Stimulated activated CD4-positive, alpha-beta T cell treated with anti-CD3 and anti-CD28 coated beads, Interleukin-15, amount 100 ng/mL, for 48 hours (primary cell): ENCODE measurements at regions not wholly inside any gene's neighbourhood (a gene's known extent, or its start where the extent isn't known, plus 50 kb on each side); places are given as distances from the start of the nearest gene placed in this dataset.
A peak's percentile ranks its signal among the peaks of the same experiment; 100 is the strongest.

Experiments
- DNase-seq, 2 donors: peaks; one replicate each; pipeline ENCODE4 v3.0.0-alpha.2; 2020; ENCODE audit warnings: low read depth in 2 of 2

DNA sequence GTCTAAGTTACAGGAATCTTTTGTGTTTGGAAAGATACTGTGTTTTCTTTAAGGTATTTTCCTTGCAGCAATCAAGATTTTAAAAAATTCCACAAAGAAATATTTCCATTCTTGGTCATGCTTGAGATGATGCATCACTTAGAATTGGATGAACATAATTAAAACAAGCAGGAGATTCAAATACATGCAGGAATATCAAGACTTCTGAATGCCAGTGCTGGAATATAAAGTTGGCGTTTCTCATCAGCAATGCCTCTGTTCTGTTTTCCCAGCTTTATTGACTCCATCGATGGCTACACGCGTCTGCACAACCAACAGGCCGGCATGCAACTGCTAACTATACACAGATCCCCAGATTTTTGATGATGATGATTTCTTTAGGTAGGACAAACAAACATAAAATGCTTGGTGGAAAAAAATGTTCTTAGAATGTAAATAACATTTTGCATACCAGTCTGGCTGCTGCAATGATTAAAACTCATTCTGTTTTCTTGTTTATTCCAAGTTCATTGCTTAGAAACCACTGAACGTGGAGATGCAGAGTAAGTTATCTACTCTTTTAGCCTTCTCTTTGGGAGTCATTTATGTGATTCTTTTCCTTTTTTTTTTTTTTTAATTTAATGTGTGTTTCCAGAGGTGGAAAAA, 91.3 kb upstream of the FAM171A1 start:
- DNase-seq: no peak

DNA sequence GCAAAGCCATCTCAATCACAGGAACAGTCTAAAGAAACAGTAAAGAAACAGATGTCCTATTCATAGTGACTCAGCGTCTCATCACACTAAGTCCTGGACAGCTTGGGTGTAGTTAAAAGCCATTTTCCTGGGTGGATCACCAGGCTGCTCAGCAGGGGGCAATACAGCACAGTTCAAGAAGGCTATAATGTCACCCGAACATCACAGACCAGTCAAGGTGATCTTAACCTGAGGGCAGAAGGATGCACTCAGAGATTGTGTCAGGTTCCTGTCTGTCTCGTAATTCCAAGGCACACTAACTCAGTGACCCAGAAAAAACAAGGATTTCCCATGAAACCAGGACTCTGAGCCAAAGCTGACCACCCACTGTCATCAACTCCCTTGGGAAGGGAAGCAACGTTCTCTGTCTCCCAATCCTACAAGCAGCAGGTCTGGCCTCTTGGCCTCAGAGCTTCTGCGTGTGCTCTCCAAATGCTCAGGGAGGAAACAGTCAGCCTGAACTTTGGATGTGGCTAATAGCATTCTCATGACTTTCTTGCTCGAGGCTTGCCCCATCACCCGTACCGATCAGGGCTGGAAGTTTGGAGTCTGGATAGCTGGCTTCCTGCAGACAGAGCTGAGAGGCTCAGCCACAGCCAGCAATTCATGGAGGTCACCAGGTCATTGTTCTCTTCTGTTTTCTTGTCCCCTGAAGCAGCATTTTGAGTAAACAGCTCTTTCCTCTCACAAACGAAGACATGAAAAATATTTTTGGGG, 90.4 kb upstream of the FAM171A1 start:
- DNase-seq: no peak

DNA sequence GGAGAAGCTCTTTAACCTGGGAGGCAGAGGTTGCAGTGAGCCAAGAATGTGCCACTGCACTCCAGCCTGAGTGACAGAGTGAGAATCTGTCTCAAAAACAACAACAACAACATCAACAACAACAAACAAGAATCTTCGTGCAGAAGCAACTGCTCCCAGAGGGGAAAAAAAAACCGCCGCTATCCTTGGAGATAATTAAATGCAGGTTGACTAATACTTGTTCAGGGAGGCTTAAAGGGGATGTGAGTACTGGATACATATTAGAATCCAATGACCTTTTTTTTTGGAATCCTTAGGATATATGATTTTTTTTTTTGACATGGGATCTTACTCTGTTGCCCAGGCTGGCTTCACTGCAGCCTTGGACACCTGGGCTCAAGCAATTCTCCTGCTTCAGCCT, 89.6 kb upstream of the FAM171A1 start:
- no peak for DNase-seq

DNA sequence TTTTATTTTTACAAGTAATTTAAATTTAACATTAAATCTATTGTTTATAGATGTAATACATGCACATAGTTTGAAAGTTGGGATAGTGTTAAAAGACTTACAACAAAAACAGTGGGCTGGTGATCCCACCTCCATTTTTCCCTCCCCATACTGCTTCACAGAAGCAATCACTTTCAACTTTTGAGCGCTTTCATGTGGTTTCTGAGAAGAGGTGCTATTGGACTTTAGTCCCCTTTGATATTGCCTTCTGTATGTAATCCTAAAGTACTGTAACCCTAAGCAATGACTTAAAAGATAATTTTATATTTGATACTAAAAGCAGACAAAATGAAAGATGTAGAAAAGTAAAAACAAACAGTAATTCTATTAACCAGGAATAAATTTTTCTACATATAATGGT, 88.1 kb upstream of the FAM171A1 start:
- no peak for DNase-seq

DNA sequence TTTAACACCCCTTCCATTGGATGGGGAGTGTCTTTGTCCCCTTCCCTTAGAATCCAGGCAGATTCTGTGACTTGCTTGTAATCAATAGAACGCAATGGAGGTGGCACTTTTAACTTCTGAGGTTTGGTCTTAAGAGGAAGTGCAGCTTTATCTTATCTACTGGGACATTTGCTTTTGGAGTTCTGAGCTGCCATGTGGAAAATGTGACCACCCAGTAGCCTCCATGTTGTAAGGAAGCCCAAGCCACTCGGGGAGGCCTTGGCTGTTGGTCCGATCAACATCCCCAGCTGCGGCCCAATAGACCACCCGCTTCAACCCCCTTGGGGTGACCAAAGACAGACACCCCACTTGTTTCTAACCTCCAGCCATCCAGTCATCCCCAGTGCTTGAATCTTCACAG, 86.3 kb upstream of the FAM171A1 start:
- no peak for DNase-seq

DNA sequence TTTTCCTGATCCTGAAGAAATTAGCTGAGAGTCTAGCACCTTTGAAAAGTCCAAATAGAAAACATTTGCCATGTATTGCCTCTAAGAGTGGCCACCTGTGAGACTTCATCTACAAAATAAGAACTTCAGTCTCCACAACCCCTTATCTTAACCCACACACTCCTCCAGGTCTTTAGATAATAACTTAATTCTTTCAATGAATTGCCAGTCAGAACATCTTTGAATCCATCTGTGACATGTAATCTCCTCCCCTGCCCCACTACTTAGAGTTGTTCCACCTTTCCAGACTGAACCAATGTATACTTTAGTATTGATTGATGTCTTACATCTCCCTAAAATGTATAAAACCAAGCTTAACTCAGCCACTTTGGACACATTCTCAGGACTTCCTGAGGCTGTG, 84.4 kb upstream of the FAM171A1 start:
- DNase-seq: no peak

DNA sequence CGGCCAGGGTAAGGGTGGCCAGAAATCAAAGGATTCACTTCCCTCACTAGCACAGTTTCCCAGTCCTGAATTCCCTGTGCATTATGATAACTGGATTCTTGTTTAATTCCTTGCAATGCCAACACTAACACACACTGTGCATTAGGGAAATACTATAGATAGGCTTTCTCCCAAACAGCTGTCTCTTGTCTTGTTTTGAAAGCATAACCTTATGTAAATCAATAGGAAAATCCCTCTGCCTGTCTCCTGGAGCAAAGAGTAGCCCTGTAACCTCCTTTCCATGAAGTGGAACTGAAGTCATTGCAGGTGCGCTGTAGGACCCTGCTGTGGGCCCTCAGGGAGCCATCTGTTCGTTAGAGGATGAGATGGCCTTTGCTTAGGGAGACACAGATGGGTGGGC, 82.8 kb upstream of the FAM171A1 start:
- no peak for DNase-seq

DNA sequence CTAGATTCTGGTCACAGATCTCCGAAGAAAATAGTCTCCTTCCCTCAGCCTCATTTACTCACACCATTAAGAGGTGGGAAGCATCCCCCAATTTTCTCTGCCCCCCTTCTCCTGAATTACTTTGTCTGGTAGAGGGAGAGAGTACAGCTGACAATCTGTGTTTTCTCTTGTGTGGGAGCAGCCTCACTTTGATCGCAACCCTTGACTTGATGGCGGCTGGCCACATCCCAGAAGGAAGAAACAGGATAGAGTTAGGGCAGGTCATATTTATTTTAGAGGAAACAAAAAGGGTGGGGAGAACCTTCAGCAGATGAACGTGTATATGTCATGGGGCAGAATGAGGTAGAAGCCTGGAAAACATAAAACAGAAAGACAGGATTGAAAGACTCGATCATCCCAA, 82.4 kb upstream of the FAM171A1 start:
- no peak for DNase-seq

DNA sequence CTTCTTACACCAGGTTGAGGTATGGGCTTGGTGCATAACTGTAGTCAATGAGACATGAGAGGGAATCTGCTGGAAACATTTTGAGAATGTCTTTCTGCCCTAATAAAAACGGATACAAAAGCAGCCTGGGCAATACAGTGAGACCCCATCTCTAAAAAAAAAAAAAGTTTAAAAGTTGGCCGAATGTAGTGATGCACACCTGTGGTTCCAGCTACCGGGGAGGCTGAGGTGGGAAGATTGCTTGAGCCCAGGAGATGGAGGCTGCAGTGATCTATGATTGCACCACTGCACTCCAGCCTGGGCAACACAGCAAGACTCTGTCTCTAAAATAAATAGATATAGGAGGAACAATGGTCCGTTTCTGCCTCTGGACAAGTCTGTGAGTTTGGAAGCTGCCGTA, 81.5 kb upstream of the FAM171A1 start:
- DNase-seq: no peak

DNA sequence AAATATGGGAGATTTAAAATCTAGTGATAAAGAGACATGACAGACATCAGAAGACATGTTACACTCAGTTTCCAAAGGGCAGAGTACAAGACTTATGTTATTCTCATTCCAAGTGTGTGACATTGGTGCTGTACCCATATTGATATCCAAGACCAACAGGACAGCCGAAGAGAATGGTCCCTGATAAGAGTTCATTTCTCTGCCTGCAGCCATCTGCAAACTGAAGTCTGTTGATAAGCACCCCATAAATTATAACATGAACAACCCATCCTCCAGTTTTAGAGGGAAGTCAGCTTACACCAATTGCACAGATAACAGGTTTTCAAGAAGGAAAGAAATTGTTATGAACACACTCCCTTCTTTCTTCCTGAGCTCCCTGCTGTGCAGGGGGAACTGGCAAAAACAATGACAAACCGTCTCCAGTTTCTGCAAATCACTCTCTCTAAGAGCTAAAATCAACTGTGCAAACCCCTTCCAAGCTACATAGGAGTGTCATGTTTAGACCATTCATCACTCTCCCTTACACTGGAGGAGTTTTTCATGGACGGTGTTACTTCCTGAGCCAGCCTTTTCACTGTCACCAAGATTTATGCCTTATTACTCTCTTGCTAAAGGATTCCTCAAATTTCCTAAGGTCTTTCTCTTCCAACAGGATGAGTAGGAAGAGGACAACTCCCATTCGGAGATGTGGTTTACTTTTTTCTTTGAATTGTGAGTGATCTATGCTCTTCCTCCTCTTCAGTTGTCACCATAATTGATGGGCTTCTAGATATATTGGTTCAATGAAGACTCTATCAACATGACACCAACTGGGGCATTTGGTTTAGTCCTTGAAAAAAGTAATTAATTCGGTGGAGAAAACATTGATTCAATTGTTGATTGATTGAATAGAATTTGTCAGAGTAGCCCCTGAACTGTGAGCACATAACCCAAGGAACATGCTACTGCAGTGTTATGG, 80.3 kb upstream of the FAM171A1 start:
- DNase-seq: no peak

DNA sequence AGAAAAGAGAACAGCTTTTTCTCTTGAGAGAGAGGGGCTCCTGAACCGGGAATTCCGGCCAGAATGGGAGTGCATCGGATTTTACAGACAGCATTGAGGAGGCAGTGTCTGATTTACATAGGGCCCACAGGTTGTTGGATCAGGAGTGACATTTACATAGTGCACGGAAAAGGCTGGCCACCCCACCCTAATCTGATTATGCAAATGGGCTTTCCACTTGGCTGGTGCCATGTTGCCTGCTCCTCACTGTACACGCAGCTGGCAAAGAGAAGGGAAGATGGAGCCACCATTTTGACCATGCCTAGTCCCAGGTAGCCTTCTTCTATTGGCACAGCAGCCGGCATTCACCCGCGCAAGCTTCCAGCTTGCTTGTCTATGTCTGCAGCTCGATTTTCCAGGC, 77.5 kb upstream of the FAM171A1 start:
- no peak for DNase-seq

DNA sequence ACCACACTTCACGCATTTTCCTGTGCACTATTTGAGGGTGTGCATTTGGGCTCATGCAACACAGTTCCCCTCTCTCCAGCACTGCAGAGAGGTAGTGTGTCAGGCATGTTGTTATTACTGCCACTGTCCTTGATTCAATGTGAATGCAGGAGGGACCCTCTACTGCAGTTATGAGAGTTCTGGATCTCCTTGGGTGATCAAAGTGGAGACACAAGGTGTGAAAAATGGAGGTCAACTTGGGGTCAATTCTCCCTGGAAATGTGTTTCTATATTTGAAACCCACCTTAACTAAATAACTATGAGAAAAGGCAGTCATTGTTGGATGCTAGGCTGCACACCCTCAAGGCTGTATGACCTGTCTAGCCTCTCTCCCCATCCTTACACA, 73.9 kb upstream of the FAM171A1 start:
- DNase-seq: no peak

DNA sequence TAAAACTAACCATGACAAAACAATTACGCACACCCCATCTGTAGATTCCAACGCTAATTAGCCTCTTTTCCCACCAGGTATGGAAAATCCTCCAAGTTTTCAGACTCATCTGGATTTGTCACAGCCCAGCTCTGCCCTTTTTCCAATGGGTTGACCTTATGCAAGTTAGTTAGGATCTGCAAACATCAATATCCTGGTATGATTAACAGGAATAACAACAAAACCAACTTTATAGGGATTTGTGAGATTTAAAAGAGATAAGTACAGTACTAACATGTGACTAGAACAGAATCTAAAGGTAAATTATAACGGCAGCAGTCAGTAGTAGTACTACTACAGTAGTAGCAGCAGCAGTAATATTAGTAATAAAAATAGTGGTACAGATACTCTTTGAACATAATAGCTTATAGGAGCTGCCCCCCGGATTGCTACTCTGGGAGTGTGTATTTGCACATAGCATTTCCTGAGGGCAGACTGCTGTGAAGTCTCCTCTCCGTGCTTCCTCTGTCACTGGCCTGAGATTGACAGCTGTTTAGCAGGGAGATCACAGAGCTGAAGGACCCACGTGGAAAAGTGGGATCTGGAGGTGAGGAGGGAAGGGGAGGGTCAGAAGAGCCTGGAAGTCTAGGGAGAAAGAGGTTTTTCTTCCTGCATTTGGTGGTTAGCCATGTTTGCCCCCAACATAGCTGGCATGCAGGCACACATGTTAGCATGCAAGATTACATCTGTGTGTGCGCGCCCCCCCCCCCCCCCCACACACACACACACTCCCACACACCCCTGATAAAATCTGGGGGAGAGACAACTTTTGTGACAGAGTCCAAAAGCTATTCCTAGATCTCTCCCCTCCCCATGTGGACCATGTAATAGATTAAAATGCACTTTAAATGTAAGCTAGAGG, 73.3 kb upstream of the FAM171A1 start:
- no peak for DNase-seq

DNA sequence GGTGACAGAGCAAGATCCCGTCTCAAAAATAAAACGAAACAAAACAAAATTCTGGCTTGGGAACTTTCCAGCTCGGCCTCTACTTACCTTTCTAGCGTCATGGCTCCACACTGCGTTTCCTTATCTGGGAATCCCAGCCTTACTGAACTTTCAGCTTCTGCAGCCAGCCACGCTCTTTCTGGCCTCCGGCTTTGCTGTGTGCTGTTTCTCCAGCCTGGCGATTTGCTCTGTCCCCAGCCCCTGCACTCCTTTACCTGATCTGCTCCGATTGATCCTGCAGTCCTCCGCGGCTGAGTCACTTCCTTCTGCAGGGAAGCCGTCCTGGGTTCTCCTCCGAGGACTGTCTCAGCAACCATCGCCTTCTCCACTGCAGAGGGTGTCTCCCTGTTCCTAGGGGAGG, 71.0 kb upstream of the FAM171A1 start:
- no peak for DNase-seq

DNA sequence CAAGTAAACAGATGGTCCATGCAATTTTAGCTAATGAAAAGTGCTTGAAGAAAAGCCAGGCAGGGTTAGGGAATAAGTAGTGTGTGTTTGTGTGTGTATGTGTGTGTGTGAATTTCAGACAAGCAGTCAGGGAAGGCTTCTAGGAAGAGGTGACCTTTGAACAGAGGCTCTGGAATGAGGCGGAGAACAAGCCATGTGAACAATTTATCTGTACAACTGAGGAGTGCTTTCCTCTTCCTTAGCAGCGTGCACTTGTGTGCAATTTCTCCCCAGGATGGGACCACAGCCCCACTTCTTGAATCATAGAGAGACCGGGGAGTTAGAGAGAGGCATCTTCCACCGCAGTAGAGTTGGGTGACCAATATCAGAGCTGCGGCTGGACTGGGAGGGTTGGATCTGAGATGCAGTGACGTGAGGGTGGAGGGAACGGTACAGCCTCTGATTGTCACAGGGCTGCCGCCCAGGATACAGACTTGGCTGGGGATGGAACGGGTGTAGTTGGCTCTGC, 69.2 kb upstream of the FAM171A1 start:
- DNase-seq: no peak

DNA sequence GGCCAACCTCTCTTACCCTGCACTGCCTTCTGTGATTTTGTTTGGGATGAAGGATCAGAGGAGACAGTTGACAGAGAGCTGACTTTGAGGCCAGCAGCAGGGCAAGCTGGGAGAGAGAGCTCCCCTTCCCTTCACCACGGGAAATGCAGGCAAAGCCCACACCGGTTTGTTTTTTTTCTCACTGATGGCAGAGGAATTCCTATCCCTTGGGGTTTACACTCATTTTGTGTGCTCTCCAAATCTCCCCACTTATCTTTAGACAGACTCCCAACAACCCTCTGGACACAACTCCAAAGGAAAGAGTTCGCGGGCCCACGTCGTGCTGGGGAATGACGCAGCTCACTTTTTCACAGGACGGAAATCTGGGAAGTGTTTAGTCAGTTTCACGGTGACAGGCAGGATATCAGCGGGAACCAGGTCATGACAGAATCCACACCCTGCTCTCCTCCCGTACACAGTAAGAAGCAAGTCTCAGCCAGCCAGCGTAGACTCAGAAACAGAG, 68.3 kb upstream of the FAM171A1 start:
- no peak for DNase-seq

DNA sequence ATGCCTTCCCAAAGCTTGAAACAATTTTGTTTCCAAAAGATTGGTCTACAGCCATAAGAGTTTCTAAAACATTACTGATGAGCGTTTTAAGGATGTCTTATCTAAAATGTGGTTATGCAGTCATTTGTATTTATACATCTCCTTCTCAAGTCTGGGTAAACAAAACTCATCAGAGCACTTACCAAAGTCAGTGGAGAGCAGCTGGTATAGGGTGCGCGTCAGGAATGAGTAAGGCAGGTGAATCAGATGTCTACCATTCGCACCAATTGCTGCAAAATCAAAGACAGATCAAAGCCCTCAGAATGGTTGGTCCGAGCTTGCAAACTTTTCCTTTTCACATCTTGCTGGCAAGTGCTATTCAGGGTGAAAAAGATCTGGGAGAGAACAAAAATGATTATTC, 65.6 kb upstream of the FAM171A1 start:
- no peak for DNase-seq

DNA sequence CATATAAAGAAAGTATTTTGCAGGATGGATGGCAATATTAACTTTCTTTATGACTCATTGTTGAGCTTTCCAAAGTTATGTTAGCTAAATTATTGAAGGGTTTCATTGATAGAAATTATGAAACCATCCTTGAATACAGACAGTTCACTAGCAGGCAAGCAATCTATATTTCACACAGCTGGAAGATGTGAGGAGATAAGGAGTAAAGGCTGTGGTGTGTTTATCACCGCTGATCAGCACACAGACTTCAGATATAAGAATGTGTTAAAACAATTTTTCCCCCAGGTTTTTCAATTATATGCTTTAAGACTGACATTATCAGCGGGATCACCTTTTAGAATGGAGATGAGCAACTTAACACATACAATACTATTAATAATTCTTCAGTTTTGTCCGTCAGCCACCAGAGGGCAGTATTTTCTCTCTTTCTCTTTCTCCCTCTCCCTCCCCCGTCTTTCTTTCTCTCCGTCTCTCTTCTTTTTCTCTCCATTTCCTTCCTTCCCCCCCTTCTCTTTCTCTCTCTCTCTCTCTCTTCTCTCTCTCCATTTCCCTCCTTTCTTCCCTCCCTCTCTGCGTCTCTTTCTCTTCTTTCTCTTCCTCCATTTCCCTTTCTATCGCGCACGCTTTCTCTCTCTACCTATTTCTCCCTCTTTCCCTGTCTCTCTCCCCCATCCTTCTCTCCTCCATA, 62.9 kb upstream of the FAM171A1 start:
- peak in 1 of 2 donors; percentile 12 for DNase-seq

DNA sequence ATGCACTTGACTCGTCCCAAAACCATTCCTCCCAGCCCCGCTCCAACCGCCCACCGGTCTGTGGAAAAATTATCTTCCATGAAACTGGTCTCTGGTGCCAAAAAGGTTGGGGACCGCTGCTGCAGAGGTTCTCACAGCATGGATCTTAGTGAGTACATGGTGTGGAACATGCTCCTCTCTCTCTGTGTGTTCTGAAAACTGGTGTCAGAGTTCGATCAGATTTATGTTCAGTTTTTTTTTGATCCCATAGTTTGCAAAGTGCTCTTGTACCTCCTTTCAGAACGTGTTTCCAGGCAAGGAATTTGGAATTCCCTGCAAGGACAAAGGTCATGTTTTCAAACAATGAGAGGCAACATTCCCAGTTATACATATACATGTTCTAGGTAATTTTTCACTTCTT, 61.2 kb upstream of the FAM171A1 start:
- DNase-seq: no peak

DNA sequence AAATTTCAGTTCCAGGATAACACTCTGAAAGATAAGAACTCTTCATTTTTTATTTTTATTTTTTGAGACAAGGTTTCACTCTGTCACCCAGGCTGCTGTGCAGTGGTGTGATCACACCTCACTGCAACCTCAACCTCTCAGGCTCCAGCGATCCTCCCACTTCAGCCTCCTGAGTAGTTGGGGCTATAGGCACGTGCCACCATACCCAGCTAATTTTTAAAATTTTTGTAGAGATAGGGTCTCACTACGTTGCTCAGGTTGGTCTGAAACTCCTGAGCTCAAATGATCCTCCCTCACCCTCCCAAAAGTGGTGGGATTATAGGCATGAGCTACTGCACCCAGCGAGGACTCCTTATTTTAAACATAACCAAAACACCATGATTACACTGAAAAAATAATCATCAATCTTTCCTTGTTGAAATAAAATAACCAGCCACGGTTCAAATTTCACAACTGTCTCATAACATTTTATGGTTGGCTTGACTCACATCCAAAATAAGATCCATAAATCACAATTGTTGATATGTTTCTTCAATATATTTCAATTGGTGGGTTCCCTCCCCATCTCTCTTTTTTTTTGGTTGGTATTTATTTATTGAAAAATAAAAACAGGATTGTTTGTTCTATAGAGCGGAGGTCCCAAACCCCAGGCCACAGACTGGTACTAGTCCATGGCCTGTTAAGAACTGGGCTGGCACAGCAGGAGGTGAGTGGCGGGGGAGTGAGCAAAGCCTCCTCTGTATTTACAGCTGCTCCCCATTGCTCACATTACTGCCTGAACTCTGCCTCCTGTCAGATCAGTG, 60.1 kb upstream of the FAM171A1 start:
- no peak for DNase-seq
